HCT116 (cell line): ENCODE measurements at regions not wholly inside any gene's neighbourhood (a gene's known extent, or its start where the extent isn't known, plus 50 kb on each side); places are given as distances from the start of the nearest gene placed in this dataset.

Source experiments
- ATAC-seq: fragments of 200-7000 bp; cut with Tn5 transposase; 2 replicates; pipeline ENCODE4 v1.9.1; 2020; ENCODE audit warnings: mild to moderate bottlenecking, moderate library complexity
- BruUV-seq: library from RNA; stranded (reverse); fragments of 400-500 nt; replicated peaks from 2 replicates; lab custom pipeline; 2021; lab: Mats Ljungman, UMichigan
- CTCF ChIA-PET: fragments of 300-600 bp; sonication (Branson Sonifier 250); formaldehyde crosslinking; loops from one replicate; lab custom pipeline; 2021; ENCODE audit warnings: antibody characterized with exemption; lab: Charles Lee
- POLR2A ChIA-PET: fragments of 300-600, 350-600 bp; sonication (Branson Sonifier 250); formaldehyde crosslinking; loops from one replicate; lab custom pipeline; 2021; ENCODE audit warnings: antibody characterized with exemption; lab: Charles Lee
- RAD21 ChIA-PET, 2 experiments: fragments of 300-600 bp; sonication (Branson Sonifier 250); formaldehyde crosslinking; loops; one replicate each; lab custom pipeline; 2023; ENCODE audit warnings: low total read pairs in 2 of 2; ENCODE audit not compliant: uncharacterized antibody in 2 of 2, unreplicated experiment in 2 of 2, low non-redundant PET in 1 of 2; lab: Charles Lee
- DNase-seq: peaks from one replicate; pipeline ENCODE4 v3.0.0-alpha.2; 2010; ENCODE audit warnings: low read depth, low spot score
- H2AFZ ChIP-seq: fragments of 200-600 bp; shearing (Covaris generic), sonication (generic); 2 replicates; pipeline ENCODE4 v1.6.1; 2017; ENCODE audit warnings: low read depth, mixed run types, mixed read lengths, antibody characterized with exemption, low read length; ENCODE audit not compliant: poor library complexity, severe bottlenecking
- H3K27ac ChIP-seq: 2 replicates; pipeline ENCODE4 v1.5.1; 2012; ENCODE audit warnings: low read depth, low read length
- H3K27me3 ChIP-seq: fragments of 200-600 bp; sonication (generic); 2 replicates; pipeline ENCODE4 v1.6.1; 2016; ENCODE audit warnings: mixed run types, low read length, mixed read lengths; ENCODE audit not compliant: insufficient read depth
- H3K36me3 ChIP-seq, 2 experiments: fragments of 200-500 bp in 1 of 2; fragments of 200-600 bp in 1 of 2; sonication (Bioruptor generic) in 1 of 2; sonication (generic) in 1 of 2; 2 replicates each; pipeline versions ENCODE4 v1.5.1 to v1.6.1; 2014 to 2016; ENCODE audit warnings: low read length in 2 of 2, inconsistent platforms in 1 of 2, mixed read lengths in 1 of 2, mixed run types in 1 of 2; ENCODE audit not compliant: insufficient read depth in 2 of 2, control insufficient read depth in 1 of 2
- H3K4me1 ChIP-seq, 2 experiments: fragments of 200-600 bp in 1 of 2; sonication (generic) in 1 of 2; 2 replicates each; pipeline versions ENCODE4 v1.5.1 to v1.6.1; 2012 to 2017; ENCODE audit warnings: low read length in 2 of 2, inconsistent platforms in 1 of 2, mild to moderate bottlenecking in 1 of 2, mixed read lengths in 1 of 2, mixed run types in 1 of 2, moderate library complexity in 1 of 2; ENCODE audit not compliant: insufficient read depth in 2 of 2, control insufficient read depth in 1 of 2
- H3K4me2 ChIP-seq: fragments of 200-600 bp; sonication (generic); 2 replicates; pipeline ENCODE4 v1.6.1; 2017; ENCODE audit warnings: mixed run types, low read length, mixed read lengths
- H3K4me3 ChIP-seq, 2 experiments: fragments of 200-600 bp in 1 of 2; sonication (generic) in 1 of 2; replicated peaks in 1 of 2; 2 replicates each; pipeline ENCODE4 v1.5.1; 2011 to 2016; ENCODE audit warnings: low read length in 2 of 2, control low read depth in 1 of 2, low read depth in 1 of 2, mild to moderate bottlenecking in 1 of 2, mixed read lengths in 1 of 2, mixed run types in 1 of 2
- H3K79me2 ChIP-seq: fragments of 200-600 bp; sonication (generic); 2 replicates; pipeline ENCODE4 v1.6.1; 2017; ENCODE audit warnings: mild to moderate bottlenecking, mixed run types, low read length, moderate library complexity, mixed read lengths; ENCODE audit not compliant: insufficient read depth
- H3K9ac ChIP-seq: fragments of 200-600 bp; sonication (generic); 2 replicates; pipeline ENCODE4 v1.6.1; 2016; ENCODE audit warnings: low read length, mixed read lengths
- H3K9me2 ChIP-seq: fragments of 200-600 bp; sonication (generic), shearing (Covaris generic); 2 replicates; pipeline ENCODE4 v1.6.1; 2017; ENCODE audit warnings: mixed run types, mild to moderate bottlenecking, moderate library complexity; ENCODE audit not compliant: insufficient read depth
- H3K9me3 ChIP-seq, 2 experiments: fragments of 200-500 bp in 1 of 2; fragments of 200-600 bp in 1 of 2; sonication (Bioruptor generic) in 1 of 2; sonication (generic) in 1 of 2; 2 replicates each; pipeline ENCODE4 v1.6.1; 2014 to 2017; ENCODE audit warnings: low read length in 2 of 2, mixed read lengths in 2 of 2, inconsistent platforms in 1 of 2, low read depth in 1 of 2, mild to moderate bottlenecking in 1 of 2, mixed run types in 1 of 2, moderate library complexity in 1 of 2; ENCODE audit not compliant: control insufficient read depth in 1 of 2, insufficient read depth in 1 of 2
- H4K20me1 ChIP-seq: fragments of 200-600 bp; sonication (generic), shearing (Covaris generic); 2 replicates; pipeline ENCODE4 v1.6.1; 2017; ENCODE audit warnings: mixed run types, mild to moderate bottlenecking, moderate library complexity; ENCODE audit not compliant: insufficient read depth
- CEBPB ChIP-seq: IDR thresholded peaks from 2 replicates; pipeline ENCODE4 v1.6.1; 2012; ENCODE audit warnings: low read depth
- EGR1 ChIP-seq: IDR thresholded peaks from 2 replicates; pipeline ENCODE4 v1.6.1; 2012; ENCODE audit warnings: low read depth
- ELF1 ChIP-seq: IDR thresholded peaks from 2 replicates; pipeline ENCODE4 v1.6.1; 2012; ENCODE audit warnings: low read depth, borderline replicate concordance
- EZH2phosphoT487 ChIP-seq: fragments of 200-600 bp; IDR thresholded peaks from 2 replicates; pipeline ENCODE4 v1.6.1; 2018; ENCODE audit warnings: antibody characterized with exemption, borderline replicate concordance
- POLR2A ChIP-seq: IDR thresholded peaks from 2 replicates; pipeline ENCODE4 v1.7.0; 2011; ENCODE audit warnings: borderline replicate concordance; ENCODE audit not compliant: insufficient read depth, insufficient read length; ENCODE audit errors: extremely low read depth
- RAD21 ChIP-seq: IDR thresholded peaks from 2 replicates; pipeline ENCODE4 v1.6.1; 2012; ENCODE audit warnings: low read depth, mild to moderate bottlenecking
- SIN3A ChIP-seq: IDR thresholded peaks from 2 replicates; pipeline ENCODE4 v1.6.1; 2012; ENCODE audit warnings: low read depth
- SP1 ChIP-seq: IDR thresholded peaks from 2 replicates; pipeline ENCODE4 v1.6.1; 2012; ENCODE audit warnings: low read depth
- YY1 ChIP-seq: IDR thresholded peaks from 2 replicates; pipeline ENCODE4 v1.6.1; 2011; ENCODE audit warnings: low read length, low read depth, moderate library complexity, mild to moderate bottlenecking; ENCODE audit not compliant: insufficient replicate concordance; ENCODE audit errors: extremely low read depth
- ZBTB33 ChIP-seq: IDR thresholded peaks from 2 replicates; pipeline ENCODE4 v1.6.1; 2011; ENCODE audit warnings: mild to moderate bottlenecking, low read length, moderate library complexity; ENCODE audit not compliant: insufficient replicate concordance; ENCODE audit errors: extremely low read depth
- ZNF274 ChIP-seq: fragments of 200-500 bp; sonication (Bioruptor generic); IDR thresholded peaks from 2 replicates; pipeline ENCODE4 v1.6.1; 2014; ENCODE audit warnings: mild to moderate bottlenecking, low read depth, low read length, inconsistent platforms
- intact Hi-C: fragments of 100-400 bp; cut with micrococcal nuclease; formaldehyde crosslinking; loops from 2 replicates; pipeline ENCODE4 v1.10.0; 2022

DNA sequence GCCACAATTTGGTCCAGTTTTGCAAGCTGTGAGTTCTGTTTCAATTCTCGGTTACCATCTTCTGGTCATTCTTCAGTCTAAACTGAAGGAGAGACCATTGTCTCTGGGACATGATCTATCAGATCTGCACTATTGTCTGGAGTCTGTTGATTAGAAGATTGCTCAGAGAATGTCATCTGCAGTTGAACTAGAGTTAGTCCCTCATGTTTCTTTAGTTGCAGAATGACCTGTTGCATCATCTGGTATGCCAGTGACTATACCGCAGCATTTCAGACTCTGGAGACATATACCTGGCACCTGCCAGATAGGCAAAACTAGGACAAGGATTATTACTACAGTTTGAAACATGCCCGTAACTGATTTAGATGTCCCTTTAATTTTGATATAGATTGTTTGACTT lies 194.8 kb downstream of the LRRC70 start:
- ATAC-seq (no peak), DNase-seq (no peak)
- no peaks in the 10 kb centered on the region for H3K9me3 ChIP-seq
- ChIA-PET CTCF (no interaction called here), RAD21 (no interaction called here), POLR2A (no interaction called here)
- intact Hi-C loops, result no loop called here
- H3K4me3 ChIP-seq, result no peak overlapping the region
- BruUV-seq, result no TSS peak
- no peaks in the 10 kb centered on the region for H3K4me1 ChIP-seq
- no peaks in the 10 kb centered on the region for H3K36me3 ChIP-seq
- TF ChIP-seq ZNF274 (no peak), SIN3A (no peak), SP1 (no peak)
- H3K9ac ChIP-seq, result no peak overlapping the region
- H4K20me1 ChIP-seq, result no peaks in the 10 kb centered on the region
- no peaks in the 10 kb centered on the region for H3K79me2 ChIP-seq
- no peak overlapping the region for H3K4me2 ChIP-seq
- H3K27me3 ChIP-seq, result no peaks in the 10 kb centered on the region
- H2AFZ ChIP-seq, result no peak overlapping the region
- H3K9me2 ChIP-seq, result no peaks in the 10 kb centered on the region
- no peak overlapping the region for H3K27ac ChIP-seq

- no peaks in the 10 kb centered on the region for H3K36me3 ChIP-seq
- no peak for DNase-seq
- no peak overlapping the region for H3K27ac ChIP-seq
- intact Hi-C loops, result no loop called here
- RAD21 ChIA-PET, result no interaction called here
- no peaks in the 10 kb centered on the region for H3K4me1 ChIP-seq
- no peaks in the 10 kb centered on the region for H4K20me1 ChIP-seq
- no peaks in the 10 kb centered on the region for H3K9me3 ChIP-seq
- POLR2A ChIA-PET, result no interaction called here
- no peak overlapping the region for H3K9ac ChIP-seq
- no peak overlapping the region for H3K4me3 ChIP-seq
- no TSS peak for BruUV-seq
- TF ChIP-seq EGR1, result no peak
- TF ChIP-seq RAD21, result no peak
- TF ChIP-seq ELF1, result no peak
- no peak for TF ChIP-seq ZBTB33
- no peak for TF ChIP-seq YY1
- TF ChIP-seq SP1, result no peak
- no peak for TF ChIP-seq POLR2A
- TF ChIP-seq EZH2phosphoT487, result no peak
- no peak for TF ChIP-seq CEBPB
- TF ChIP-seq, all 23 proteins: peak for 0
- Histone ChIP-seq H3K79me2 (no peaks in the 10 kb centered on the region), H2AFZ (no peak overlapping the region), H3K9me2 (no peaks in the 10 kb centered on the region), H3K27me3 (no peaks in the 10 kb centered on the region), H3K4me2 (no peak overlapping the region)
- CTCF ChIA-PET, result no interaction called here
- no peak for ATAC-seq
Measured at GRCh38 chr5:62771341-62771740, 192.7 kb downstream of the LRRC70 start.
